PC-9 (cell line): ENCODE measurements at regions not wholly inside any gene's neighbourhood (a gene's known extent, or its start where the extent isn't known, plus 50 kb on each side); places are given as distances from the start of the nearest gene placed in this dataset.

Experiments
- EZH2 ChIP-seq: fragments of 200-600 bp; sonication (generic); IDR thresholded peaks from 2 replicates; pipeline ENCODE4 v1.8.0; 2017; ENCODE audit warnings: antibody characterized with exemption, low read depth
- TF ChIP-seq, protein P1 (sequence below): fragments of 200-600 bp; sonication (generic); conservative IDR thresholded peaks from 2 replicates; pipeline ENCODE4 v1.6.1; 2017; ENCODE audit warnings: mixed run types, antibody characterized with exemption, mild to moderate bottlenecking, moderate library complexity

- TF ChIP-seq EZH2, result no peak
- TF ChIP-seq, protein P1, sequence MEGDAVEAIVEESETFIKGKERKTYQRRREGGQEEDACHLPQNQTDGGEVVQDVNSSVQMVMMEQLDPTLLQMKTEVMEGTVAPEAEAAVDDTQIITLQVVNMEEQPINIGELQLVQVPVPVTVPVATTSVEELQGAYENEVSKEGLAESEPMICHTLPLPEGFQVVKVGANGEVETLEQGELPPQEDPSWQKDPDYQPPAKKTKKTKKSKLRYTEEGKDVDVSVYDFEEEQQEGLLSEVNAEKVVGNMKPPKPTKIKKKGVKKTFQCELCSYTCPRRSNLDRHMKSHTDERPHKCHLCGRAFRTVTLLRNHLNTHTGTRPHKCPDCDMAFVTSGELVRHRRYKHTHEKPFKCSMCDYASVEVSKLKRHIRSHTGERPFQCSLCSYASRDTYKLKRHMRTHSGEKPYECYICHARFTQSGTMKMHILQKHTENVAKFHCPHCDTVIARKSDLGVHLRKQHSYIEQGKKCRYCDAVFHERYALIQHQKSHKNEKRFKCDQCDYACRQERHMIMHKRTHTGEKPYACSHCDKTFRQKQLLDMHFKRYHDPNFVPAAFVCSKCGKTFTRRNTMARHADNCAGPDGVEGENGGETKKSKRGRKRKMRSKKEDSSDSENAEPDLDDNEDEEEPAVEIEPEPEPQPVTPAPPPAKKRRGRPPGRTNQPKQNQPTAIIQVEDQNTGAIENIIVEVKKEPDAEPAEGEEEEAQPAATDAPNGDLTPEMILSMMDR, result no peak
Measured at GRCh38 chr6:148151896-148152643, 190.6 kb upstream of the SASH1 start.
